HG02852 (cell line): ENCODE measurements at regions not wholly inside any gene's neighbourhood (a gene's known extent, or its start where the extent isn't known, plus 50 kb on each side); places are given as distances from the start of the nearest gene placed in this dataset.

Experiments
- ATAC-seq: cut with Tn5 transposase; IDR thresholded peaks from one replicate; pipeline ENCODE4 v1.9.1; 2021; ENCODE audit warnings: mild to moderate bottlenecking, moderate library complexity; ENCODE audit not compliant: unreplicated experiment

GRCh38 chr5:155394727-155395126, 381.2 kb downstream of the KIF4B start:
- ATAC-seq: no peak

GRCh38 chr5:155402927-155403640, 389.5 kb downstream of the KIF4B start:
- no peak for ATAC-seq

GRCh38 chr5:155406815-155407214, 393.3 kb downstream of the KIF4B start:
- ATAC-seq: no peak

- ATAC-seq: no peak
Measured at GRCh38 chr5:155408465-155408864, 394.9 kb downstream of the KIF4B start.

GRCh38 chr5:155416765-155417164, 403.2 kb downstream of the KIF4B start:
- ATAC-seq: no peak

GRCh38 chr5:155418960-155419579, 405.5 kb downstream of the KIF4B start:
- no peak for ATAC-seq

GRCh38 chr5:155430192-155430591, 416.6 kb downstream of the KIF4B start:
- ATAC-seq: no peak

GRCh38 chr5:155434267-155434666, 420.7 kb downstream of the KIF4B start:
- no peak for ATAC-seq

- no peak for ATAC-seq
Measured at GRCh38 chr5:155434681-155435080, 421.1 kb downstream of the KIF4B start.

- no peak for ATAC-seq
Measured at GRCh38 chr5:155441849-155442248, 428.3 kb downstream of the KIF4B start.

- no peak for ATAC-seq
Measured at GRCh38 chr5:155451106-155451505, 437.6 kb downstream of the KIF4B start.

GRCh38 chr5:155455791-155456514, 442.4 kb downstream of the KIF4B start:
- no peak for ATAC-seq

GRCh38 chr5:155459889-155460500, 446.4 kb downstream of the KIF4B start:
- ATAC-seq: no peak

- ATAC-seq: no peak
Measured at GRCh38 chr5:155460501-155460931, 447.0 kb downstream of the KIF4B start.

- no peak for ATAC-seq
Measured at GRCh38 chr5:155461304-155461703, 447.7 kb downstream of the KIF4B start.

- ATAC-seq: no peak
Measured at GRCh38 chr5:155466851-155467250, 453.3 kb downstream of the KIF4B start.

GRCh38 chr5:155471027-155471426, 457.5 kb downstream of the KIF4B start:
- no peak for ATAC-seq

GRCh38 chr5:155472780-155473179, 459.2 kb downstream of the KIF4B start:
- ATAC-seq: no peak

GRCh38 chr5:155475318-155475717, 461.8 kb downstream of the KIF4B start:
- no peak for ATAC-seq

GRCh38 chr5:155480731-155481131, 467.2 kb downstream of the KIF4B start:
- no peak for ATAC-seq

- no peak for ATAC-seq
Measured at GRCh38 chr5:155481182-155481581, 467.6 kb downstream of the KIF4B start.

- ATAC-seq: no peak
Measured at GRCh38 chr5:155482428-155482827, 468.9 kb downstream of the KIF4B start.
